Epithelial cell of proximal tubule (primary cell): ENCODE measurements at regions not wholly inside any gene's neighbourhood (a gene's known extent, or its start where the extent isn't known, plus 50 kb on each side); places are given as distances from the start of the nearest gene placed in this dataset.
"Not testable (repeated sequence)": the region's sequence is repeated elsewhere in the genome, so short reads cannot be mapped to it uniquely, and the experiment has no call there.

Experiments used
- DNase-seq: peaks from one replicate; pipeline ENCODE4 v3.0.0-alpha.2; 2011; ENCODE audit warnings: low read depth
- H3K4me3 ChIP-seq: 2 replicates; pipeline ENCODE4 v1.5.1; 2011; ENCODE audit warnings: low read depth, mild to moderate bottlenecking, low read length
- CTCF ChIP-seq: conservative IDR thresholded peaks from 2 replicates; pipeline ENCODE4 v1.5.1; 2012; ENCODE audit warnings: low read depth, mild to moderate bottlenecking, low read length

- no peak overlapping the region for H3K4me3 ChIP-seq
- TF ChIP-seq CTCF: no peak
- no peak for DNase-seq
Observed at GRCh38 chr17:27203241-27203640, 90.7 kb upstream of the WSB1 start.

GRCh38 chr17:27206447-27206846 lies 87.5 kb upstream of the WSB1 start:
- TF ChIP-seq CTCF: peak; percentile 43
- no peak overlapping the region for H3K4me3 ChIP-seq
- DNase-seq: no peak

GRCh38 chr17:27207073-27207513 lies 86.8 kb upstream of the WSB1 start:
- H3K4me3 ChIP-seq: no peak overlapping the region
- peak; percentile 20 for DNase-seq

GRCh38 chr17:27208370-27208769 lies 85.5 kb upstream of the WSB1 start:
- not testable (repeated sequence) for DNase-seq, H3K4me3 ChIP-seq

More at GRCh38 chr17:27207073-27207513, 86.8 kb upstream of the WSB1 start:
- no peak for TF ChIP-seq CTCF

- TF ChIP-seq CTCF: no peak
- no peak overlapping the region for H3K4me3 ChIP-seq
Observed at GRCh38 chr17:27209316-27209715, 84.6 kb upstream of the WSB1 start.

GRCh38 chr17:27210809-27211208 lies 83.1 kb upstream of the WSB1 start:
- not testable (repeated sequence) for H3K4me3 ChIP-seq, DNase-seq

More at GRCh38 chr17:27209316-27209715, 84.6 kb upstream of the WSB1 start:
- no peak for DNase-seq

- no peak for TF ChIP-seq CTCF
- DNase-seq: no peak
Observed at GRCh38 chr17:27216836-27217235, 77.1 kb upstream of the WSB1 start.

GRCh38 chr17:27217631-27218030 lies 76.3 kb upstream of the WSB1 start:
- no peak for DNase-seq
- H3K4me3 ChIP-seq: no peak overlapping the region
- TF ChIP-seq CTCF: no peak

More at GRCh38 chr17:27216836-27217235, 77.1 kb upstream of the WSB1 start:
- no peak overlapping the region for H3K4me3 ChIP-seq
